Esophagus squamous epithelium (tissue), 4 donors: ENCODE measurements at regions not wholly inside any gene's neighbourhood (a gene's known extent, or its start where the extent isn't known, plus 50 kb on each side); places are given as distances from the start of the nearest gene placed in this dataset.

Source experiments
- POLR2A ChIP-seq, 4 donors: fragments of 450-650 bp; IDR thresholded peaks; one replicate each; pipeline ENCODE4 v1.6.1; 2017; ENCODE audit warnings: antibody characterized with exemption in 4 of 4, mild to moderate bottlenecking in 4 of 4, moderate library complexity in 3 of 4
- TF ChIP-seq, protein P1 (sequence below), 6 experiments: fragments of 450-650 bp in 4 of 6; fragments of 200-600 bp in 2 of 6; sonication (generic) in 2 of 6; IDR thresholded peaks; one replicate each; pipeline ENCODE4 v1.5.1; 2016 to 2019; ENCODE audit warnings: antibody characterized with exemption in 6 of 6, mild to moderate bottlenecking in 4 of 6, moderate library complexity in 4 of 6

DNA sequence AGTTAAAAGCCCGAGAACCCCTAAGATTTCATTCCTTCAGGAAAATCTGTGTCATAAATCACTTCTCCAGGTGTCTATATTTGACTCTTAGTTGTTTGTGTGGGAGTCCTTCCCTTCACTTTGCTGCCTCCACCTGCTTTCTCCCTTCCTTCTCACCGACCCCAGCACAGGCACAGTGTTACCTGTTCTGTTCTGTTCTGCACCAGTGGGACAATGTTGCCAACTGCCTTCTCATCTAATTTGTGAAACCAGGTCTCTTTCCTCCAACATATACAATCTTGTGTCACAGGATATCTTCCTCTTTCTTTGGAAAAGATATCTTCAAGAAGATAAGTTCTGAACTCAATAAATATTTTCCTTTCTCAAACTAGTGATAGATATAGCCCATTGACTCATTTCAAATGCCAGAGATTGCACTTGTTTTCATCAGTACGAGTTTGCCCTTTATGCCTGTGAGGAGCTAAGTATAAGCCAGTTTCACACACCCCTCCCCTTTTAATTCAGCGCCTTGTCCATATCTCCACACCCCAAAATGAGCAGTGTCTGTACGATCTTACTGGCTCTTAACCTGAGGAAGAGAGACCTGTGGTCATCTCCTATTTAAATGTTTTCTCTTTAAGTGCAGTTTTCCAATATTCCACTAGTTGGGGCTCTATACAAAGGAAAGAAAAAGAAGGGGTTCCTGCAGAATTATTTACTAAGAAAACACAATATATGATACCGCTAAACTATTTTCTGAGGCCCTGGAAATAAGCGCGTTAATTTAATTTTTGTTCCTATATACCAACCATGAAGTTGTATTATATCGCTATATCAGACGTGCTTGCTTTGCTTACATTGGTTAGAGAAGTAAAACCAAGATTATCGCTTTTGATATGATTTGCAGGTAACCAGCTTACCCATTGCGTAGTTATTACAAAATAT, 81.6 kb upstream of the PREP start:
- TF ChIP-seq, protein P1, sequence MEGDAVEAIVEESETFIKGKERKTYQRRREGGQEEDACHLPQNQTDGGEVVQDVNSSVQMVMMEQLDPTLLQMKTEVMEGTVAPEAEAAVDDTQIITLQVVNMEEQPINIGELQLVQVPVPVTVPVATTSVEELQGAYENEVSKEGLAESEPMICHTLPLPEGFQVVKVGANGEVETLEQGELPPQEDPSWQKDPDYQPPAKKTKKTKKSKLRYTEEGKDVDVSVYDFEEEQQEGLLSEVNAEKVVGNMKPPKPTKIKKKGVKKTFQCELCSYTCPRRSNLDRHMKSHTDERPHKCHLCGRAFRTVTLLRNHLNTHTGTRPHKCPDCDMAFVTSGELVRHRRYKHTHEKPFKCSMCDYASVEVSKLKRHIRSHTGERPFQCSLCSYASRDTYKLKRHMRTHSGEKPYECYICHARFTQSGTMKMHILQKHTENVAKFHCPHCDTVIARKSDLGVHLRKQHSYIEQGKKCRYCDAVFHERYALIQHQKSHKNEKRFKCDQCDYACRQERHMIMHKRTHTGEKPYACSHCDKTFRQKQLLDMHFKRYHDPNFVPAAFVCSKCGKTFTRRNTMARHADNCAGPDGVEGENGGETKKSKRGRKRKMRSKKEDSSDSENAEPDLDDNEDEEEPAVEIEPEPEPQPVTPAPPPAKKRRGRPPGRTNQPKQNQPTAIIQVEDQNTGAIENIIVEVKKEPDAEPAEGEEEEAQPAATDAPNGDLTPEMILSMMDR (IDR thresholded peaks at IDR 0.05), result peak; percentile 63 to 95 (median 89)
- no peak for TF ChIP-seq POLR2A (IDR thresholded peaks at IDR 0.05)
